ENCODE measurements at regions not wholly inside any gene's neighbourhood (a gene's known extent, or its start where the extent isn't known, plus 50 kb on each side); places are given as distances from the start of the nearest gene placed in this dataset.

- 86 to 92% (median 86%) methylated on average over 11 of the region's 11 CpGs for WGBS, 5 donors
- no peaks in the 10 kb centered on the region for H3K4me1 ChIP-seq
- intact Hi-C loops (cut with DNase I; ENCODE audit: low total_unique reads): no loop called here
- H3K4me3 ChIP-seq: no peak overlapping the region
- H3K27ac ChIP-seq: no peak overlapping the region
- no peak for TF ChIP-seq POLR2A (IDR thresholded peaks at IDR 0.05)
- no peak for TF ChIP-seq CTCF (IDR thresholded peaks at IDR 0.05)
- TF ChIP-seq POLR2AphosphoS5 (IDR thresholded peaks at IDR 0.05): no peak
- TF ChIP-seq EP300 (IDR thresholded peaks at IDR 0.05): no peak
- no peaks in the 10 kb centered on the region for H3K36me3 ChIP-seq
- peaks cover 7 to 39% (median 27%) of the 10 kb centered on the region in 4 donors for H3K9me3 ChIP-seq
- H3K27me3 ChIP-seq: peaks cover 0 to 3% (median 0%) of the 10 kb centered on the region in 3 donors
- DNase-seq: no peak
Observed at GRCh38 chr6:4383910-4384638, 248.7 kb upstream of the ECI2 start.

GRCh38 chr6:4382362-4382853, 247.0 kb upstream of the ECI2 start:
- WGBS, 5 donors: 80 to 97% (median 86%) methylated on average over 3 of the region's 3 CpGs
- no peak for TF ChIP-seq EP300 (IDR thresholded peaks at IDR 0.05)
- TF ChIP-seq POLR2AphosphoS5 (IDR thresholded peaks at IDR 0.05): no peak
- TF ChIP-seq CTCF (IDR thresholded peaks at IDR 0.05): no peak
- TF ChIP-seq POLR2A (IDR thresholded peaks at IDR 0.05): no peak
- Histone ChIP-seq H3K27me3 (peaks cover 0 to 3% (median 0%) of the 10 kb centered on the region in 3 donors), H3K36me3 (no peaks in the 10 kb centered on the region), H3K4me3 (no peak overlapping the region), H3K4me1 (no peaks in the 10 kb centered on the region), H3K9me3 (peaks cover 7 to 39% (median 27%) of the 10 kb centered on the region in 4 donors), H3K27ac (no peak overlapping the region)
- intact Hi-C loops (cut with DNase I; ENCODE audit: low total_unique reads): no loop called here
- DNase-seq: no peak

GRCh38 chr6:4381381-4381780, 246.0 kb upstream of the ECI2 start:
- Histone ChIP-seq H3K4me3 (no peak overlapping the region), H3K36me3 (no peaks in the 10 kb centered on the region), H3K9me3 (peaks cover 7 to 39% (median 27%) of the 10 kb centered on the region in 4 donors), H3K27me3 (peaks cover 0 to 3% (median 0%) of the 10 kb centered on the region in 3 donors), H3K27ac (no peak overlapping the region), H3K4me1 (no peaks in the 10 kb centered on the region)
- peak in 1 of 2 donors; percentile 66 for DNase-seq
- intact Hi-C loops (cut with DNase I; ENCODE audit: low total_unique reads): no loop called here
- 51 to 76% (median 66%) methylated on average over 4 of the region's 4 CpGs for WGBS, 5 donors
- TF ChIP-seq EP300 (IDR thresholded peaks at IDR 0.05) (no peak), POLR2A (IDR thresholded peaks at IDR 0.05) (no peak), POLR2AphosphoS5 (IDR thresholded peaks at IDR 0.05) (no peak), CTCF (IDR thresholded peaks at IDR 0.05) (no peak)

- no peak for DNase-seq
- H3K27ac ChIP-seq: no peak overlapping the region
- intact Hi-C loops (cut with DNase I; ENCODE audit: low total_unique reads): no loop called here
- WGBS, 5 donors: 54 to 65% (median 57%) methylated on average over 7 of the region's 7 CpGs
- H3K36me3 ChIP-seq: no peaks in the 10 kb centered on the region
- peaks cover 7 to 37% (median 27%) of the 10 kb centered on the region in 4 donors for H3K9me3 ChIP-seq
- H3K4me1 ChIP-seq: no peaks in the 10 kb centered on the region
- H3K27me3 ChIP-seq: peaks cover 0 to 3% (median 0%) of the 10 kb centered on the region in 3 donors
- TF ChIP-seq CTCF (IDR thresholded peaks at IDR 0.05) (no peak), POLR2AphosphoS5 (IDR thresholded peaks at IDR 0.05) (no peak), EP300 (IDR thresholded peaks at IDR 0.05) (no peak), POLR2A (IDR thresholded peaks at IDR 0.05) (no peak)
- H3K4me3 ChIP-seq: no peak overlapping the region
Observed at GRCh38 chr6:4380881-4381281, 245.5 kb upstream of the ECI2 start.

Measured in stomach (tissue), 8 donors.